Left cardiac atrium (tissue), 4 donors: ENCODE measurements at regions not wholly inside any gene's neighbourhood (a gene's known extent, or its start where the extent isn't known, plus 50 kb on each side); places are given as distances from the start of the nearest gene placed in this dataset.
"Not testable (repeated sequence)": the region's sequence is repeated elsewhere in the genome, so short reads cannot be mapped to it uniquely, and the experiment has no call there.

Source experiments
- ATAC-seq, 2 donors: fragments of 200-7000 bp; cut with Tn5 transposase; one replicate each; pipeline ENCODE4 v1.9.1; 2020; ENCODE audit warnings: mild to moderate bottlenecking in 2 of 2, moderate library complexity in 2 of 2
- DNase-seq: peaks from one replicate; pipeline ENCODE4 v3.0.0-alpha.2; 2020
- intact Hi-C, 2 donors: fragments of 100-400 bp; cut with DNase I; formaldehyde crosslinking; loops; one replicate each; pipeline versions ENCODE4 v1.14.1 to v1.15.1; 2022 to 2023
- donor health status: DM: no; HTN: yes; CAD: no.
- donor health status: DM: no; HTN: yes; CAD: no; lungs with severe emphysema.
- donor health status: DM: yes; HTN: yes; CAD: no.
- donor health status: Dilated cardiomyopathy.

- no peak for DNase-seq
- intact Hi-C loops: no loop called here
- ATAC-seq: no peak
These were observed 68.2 kb downstream of the ATP23 start for GRCh38 chr12:58009405-58010195.

- ATAC-seq: no peak
- no peak for DNase-seq
- intact Hi-C loops: no loop called here
These were observed 70.3 kb downstream of the ATP23 start for GRCh38 chr12:58011676-58012075.

GRCh38 chr12:58022379-58023020, 81.1 kb downstream of the ATP23 start:
- ATAC-seq, intact Hi-C loops, DNase-seq: not testable (repeated sequence)

GRCh38 chr12:58025431-58025830, 84.1 kb downstream of the ATP23 start:
- DNase-seq (no peak), ATAC-seq (no peak)
- intact Hi-C loops: no loop called here

- DNase-seq (no peak), ATAC-seq (no peak)
- intact Hi-C loops: no loop called here
These were observed 85.1 kb downstream of the ATP23 start for GRCh38 chr12:58026426-58026825.

GRCh38 chr12:58026897-58027891, 85.8 kb downstream of the ATP23 start:
- intact Hi-C loops: no loop called here
- no peak for DNase-seq
- ATAC-seq: no peak

GRCh38 chr12:58028294-58028693, 86.9 kb downstream of the ATP23 start:
- no peak for DNase-seq
- intact Hi-C loops: no loop called here
- ATAC-seq: no peak

- no peak for DNase-seq
- no peak for ATAC-seq
- intact Hi-C loops: no loop called here
These were observed 87.9 kb downstream of the ATP23 start for GRCh38 chr12:58029260-58029659.

GRCh38 chr12:58030566-58031279, 89.4 kb downstream of the ATP23 start:
- no peak for DNase-seq
- intact Hi-C loops: no loop called here
- peak in 1 of 2 donors; percentile 41 for ATAC-seq

- intact Hi-C loops: no loop called here
- no peak for DNase-seq
- no peak for ATAC-seq
These were observed 90.8 kb downstream of the ATP23 start for GRCh38 chr12:58032156-58032555.

- ATAC-seq (no peak), DNase-seq (no peak)
- intact Hi-C loops: no loop called here
These were observed 92.5 kb downstream of the ATP23 start for GRCh38 chr12:58033831-58034230.

GRCh38 chr12:58034311-58034710, 92.9 kb downstream of the ATP23 start:
- DNase-seq (no peak), ATAC-seq (peak in 1 of 2 donors; percentile 74)
- intact Hi-C loops: no loop called here

- DNase-seq (no peak), ATAC-seq (peak in 1 of 2 donors; percentile 34)
- intact Hi-C loops: no loop called here
These were observed 93.3 kb downstream of the ATP23 start for GRCh38 chr12:58034712-58035111.

GRCh38 chr12:58041441-58041840, 100.1 kb downstream of the ATP23 start:
- no peak for ATAC-seq
- DNase-seq: no peak
- intact Hi-C loops: no loop called here

- ATAC-seq (no peak), DNase-seq (no peak)
- intact Hi-C loops: no loop called here
These were observed 103.6 kb downstream of the ATP23 start for GRCh38 chr12:58044966-58045365.

- intact Hi-C loops: no loop called here
- no peak for ATAC-seq
- no peak for DNase-seq
These were observed 104.9 kb downstream of the ATP23 start for GRCh38 chr12:58046271-58046670.

- DNase-seq (no peak), ATAC-seq (no peak)
- intact Hi-C loops: no loop called here
These were observed 110.0 kb downstream of the ATP23 start for GRCh38 chr12:58051378-58051777.

GRCh38 chr12:58064666-58065065, 123.3 kb downstream of the ATP23 start:
- ATAC-seq: no peak
- intact Hi-C loops: no loop called here
- DNase-seq: no peak

- no peak for ATAC-seq
- intact Hi-C loops: no loop called here
- no peak for DNase-seq
These were observed 124.9 kb downstream of the ATP23 start for GRCh38 chr12:58066296-58066695.
